WTC11 (cell line): ENCODE measurements at regions not wholly inside any gene's neighbourhood (a gene's known extent, or its start where the extent isn't known, plus 50 kb on each side); places are given as distances from the start of the nearest gene placed in this dataset.

Experiments
- ATAC-seq: fragments of 200-7000 bp; cut with Tn5 transposase; 2 replicates; pipeline ENCODE4 v1.10.0; 2021; ENCODE audit warnings: mild to moderate bottlenecking, moderate library complexity
- CTCF ChIA-PET: fragments of 300-600 bp; sonication (Branson Sonifier 250); formaldehyde crosslinking; loops from one replicate; lab custom pipeline; 2021; ENCODE audit warnings: antibody characterized with exemption; lab: Charles Lee
- POLR2A ChIA-PET: fragments of 350-600 bp; sonication (Branson Sonifier 250); formaldehyde crosslinking; loops from one replicate; lab custom pipeline; 2021; ENCODE audit warnings: antibody characterized with exemption; lab: Charles Lee
- DNase-seq: peaks from one replicate; pipeline ENCODE4 v3.0.0; 2021; ENCODE audit warnings: low spot score
- H3K27ac Mint-ChIP-seq: 2 replicates; pipeline ENCODE4 v1.8.0; 2021; ENCODE audit warnings: mixed read lengths
- H3K27me3 Mint-ChIP-seq: 2 replicates; pipeline ENCODE4 v1.8.0; 2021; ENCODE audit warnings: low read depth, mild to moderate bottlenecking, moderate library complexity, mixed read lengths
- H3K36me3 Mint-ChIP-seq: 2 replicates; pipeline ENCODE4 v1.8.0; 2021; ENCODE audit warnings: mixed read lengths
- H3K4me1 Mint-ChIP-seq: 2 replicates; pipeline ENCODE4 v1.8.0; 2022; ENCODE audit warnings: mixed read lengths
- H3K4me3 Mint-ChIP-seq: 2 replicates; pipeline ENCODE4 v1.8.0; 2021; ENCODE audit warnings: mild to moderate bottlenecking, moderate library complexity, mixed read lengths
- H3K9me3 Mint-ChIP-seq: 2 replicates; pipeline ENCODE4 v1.8.0; 2021; ENCODE audit warnings: mixed read lengths
- CREM ChIP-seq: sonication (generic); formaldehyde crosslinking; IDR thresholded peaks from 2 replicates; pipeline ENCODE4 v1.8.1; 2022; ENCODE audit warnings: mild to moderate bottlenecking, missing genetic modification reagents, moderate library complexity
- EMX1 ChIP-seq: fragments of 250-450 bp; sonication (Bioruptor Pico); IDR thresholded peaks from 2 replicates; pipeline ENCODE4 v1.8.0; 2021; ENCODE audit warnings: mild to moderate bottlenecking
- ESRRA ChIP-seq: sonication (generic); formaldehyde crosslinking; IDR thresholded peaks from 2 replicates; pipeline ENCODE4 v1.8.1; 2022; ENCODE audit warnings: mild to moderate bottlenecking, missing genetic modification reagents, borderline replicate concordance
- ETV6 ChIP-seq: sonication (generic); formaldehyde crosslinking; IDR thresholded peaks from 2 replicates; pipeline ENCODE4 v1.8.1; 2022; ENCODE audit warnings: mild to moderate bottlenecking, missing genetic modification reagents
- FOXK1 ChIP-seq: sonication (generic); formaldehyde crosslinking; IDR thresholded peaks from 2 replicates; pipeline ENCODE4 v1.8.0; 2022; ENCODE audit warnings: mild to moderate bottlenecking, moderate library complexity, missing genetic modification reagents
- FOXP1 ChIP-seq: sonication (generic); formaldehyde crosslinking; IDR thresholded peaks from 2 replicates; pipeline ENCODE4 v1.8.0; 2022; ENCODE audit warnings: missing genetic modification reagents, mild to moderate bottlenecking, moderate library complexity, borderline replicate concordance
- GRHL2 ChIP-seq: fragments of 250-450 bp; sonication (Bioruptor Pico); IDR thresholded peaks from 2 replicates; pipeline ENCODE4 v1.8.0; 2022; ENCODE audit warnings: mild to moderate bottlenecking, moderate library complexity; ENCODE audit not compliant: insufficient replicate concordance, severe bottlenecking
- SMAD3 ChIP-seq: sonication (generic); formaldehyde crosslinking; IDR thresholded peaks from 2 replicates; pipeline ENCODE4 v1.8.0; 2022; ENCODE audit warnings: missing genetic modification reagents, mild to moderate bottlenecking, borderline replicate concordance
- TF ChIP-seq, protein P1 (sequence below): fragments of 200-600 bp; IDR thresholded peaks from 2 replicates; pipeline ENCODE4 v1.8.0; 2022; ENCODE audit warnings: antibody characterized with exemption
- TF ChIP-seq, protein P2 (sequence below): fragments of 250-450 bp; sonication (Bioruptor Pico); conservative IDR thresholded peaks from 2 replicates; pipeline ENCODE4 v1.9.0; 2021; ENCODE audit warnings: mild to moderate bottlenecking
- TF ChIP-seq, protein P3 (sequence below): sonication (generic); formaldehyde crosslinking; IDR thresholded peaks from 2 replicates; pipeline ENCODE4 v1.8.1; 2022; ENCODE audit warnings: low read depth, mild to moderate bottlenecking, moderate library complexity, missing genetic modification reagents, borderline replicate concordance
- TF ChIP-seq, protein P4 (sequence below): sonication (generic); formaldehyde crosslinking; IDR thresholded peaks from 2 replicates; pipeline ENCODE4 v1.8.1; 2022; ENCODE audit warnings: mild to moderate bottlenecking, moderate library complexity, missing genetic modification reagents
- TF ChIP-seq, protein P5 (sequence below): sonication (generic); formaldehyde crosslinking; conservative IDR thresholded peaks from 2 replicates; pipeline ENCODE4 v1.8.1; 2023; ENCODE audit warnings: mild to moderate bottlenecking, low read depth, missing genetic modification reagents, moderate library complexity

DNA sequence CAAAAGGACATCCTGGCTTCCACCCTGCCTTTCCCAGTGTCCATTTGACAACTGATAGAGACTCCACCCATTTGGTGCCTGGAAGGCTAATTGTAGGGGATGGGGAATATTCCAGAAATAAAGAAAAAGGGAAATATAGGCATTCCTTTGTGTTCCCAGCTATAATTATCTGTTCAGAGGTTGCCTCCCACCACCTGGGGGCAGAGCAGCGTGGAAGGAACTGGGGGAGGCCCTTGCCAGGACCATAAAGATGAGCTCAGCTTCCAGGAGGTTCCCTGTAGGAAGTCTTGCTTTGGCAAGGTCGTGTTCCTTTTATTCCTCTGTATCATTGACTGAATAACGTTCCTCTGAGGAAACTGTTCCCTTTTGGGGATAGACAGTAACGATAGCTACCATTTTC, 214.7 kb downstream of the TFAP2C start:
- CTCF ChIA-PET: interaction anchor here (0.5 to 5.1 kb wide), 53 partner anchors 9 to 293 kb away, joined by 3 to 94 read pairs (median 4); partner anchors contain the start of gene TFAP2C
- ATAC-seq: peak; percentile 82
- TF ChIP-seq, protein P1, sequence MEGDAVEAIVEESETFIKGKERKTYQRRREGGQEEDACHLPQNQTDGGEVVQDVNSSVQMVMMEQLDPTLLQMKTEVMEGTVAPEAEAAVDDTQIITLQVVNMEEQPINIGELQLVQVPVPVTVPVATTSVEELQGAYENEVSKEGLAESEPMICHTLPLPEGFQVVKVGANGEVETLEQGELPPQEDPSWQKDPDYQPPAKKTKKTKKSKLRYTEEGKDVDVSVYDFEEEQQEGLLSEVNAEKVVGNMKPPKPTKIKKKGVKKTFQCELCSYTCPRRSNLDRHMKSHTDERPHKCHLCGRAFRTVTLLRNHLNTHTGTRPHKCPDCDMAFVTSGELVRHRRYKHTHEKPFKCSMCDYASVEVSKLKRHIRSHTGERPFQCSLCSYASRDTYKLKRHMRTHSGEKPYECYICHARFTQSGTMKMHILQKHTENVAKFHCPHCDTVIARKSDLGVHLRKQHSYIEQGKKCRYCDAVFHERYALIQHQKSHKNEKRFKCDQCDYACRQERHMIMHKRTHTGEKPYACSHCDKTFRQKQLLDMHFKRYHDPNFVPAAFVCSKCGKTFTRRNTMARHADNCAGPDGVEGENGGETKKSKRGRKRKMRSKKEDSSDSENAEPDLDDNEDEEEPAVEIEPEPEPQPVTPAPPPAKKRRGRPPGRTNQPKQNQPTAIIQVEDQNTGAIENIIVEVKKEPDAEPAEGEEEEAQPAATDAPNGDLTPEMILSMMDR: 0 out of 2 replicates have a peak, but pooled peaks have one; percentile 22
- TF ChIP-seq, protein P2, sequence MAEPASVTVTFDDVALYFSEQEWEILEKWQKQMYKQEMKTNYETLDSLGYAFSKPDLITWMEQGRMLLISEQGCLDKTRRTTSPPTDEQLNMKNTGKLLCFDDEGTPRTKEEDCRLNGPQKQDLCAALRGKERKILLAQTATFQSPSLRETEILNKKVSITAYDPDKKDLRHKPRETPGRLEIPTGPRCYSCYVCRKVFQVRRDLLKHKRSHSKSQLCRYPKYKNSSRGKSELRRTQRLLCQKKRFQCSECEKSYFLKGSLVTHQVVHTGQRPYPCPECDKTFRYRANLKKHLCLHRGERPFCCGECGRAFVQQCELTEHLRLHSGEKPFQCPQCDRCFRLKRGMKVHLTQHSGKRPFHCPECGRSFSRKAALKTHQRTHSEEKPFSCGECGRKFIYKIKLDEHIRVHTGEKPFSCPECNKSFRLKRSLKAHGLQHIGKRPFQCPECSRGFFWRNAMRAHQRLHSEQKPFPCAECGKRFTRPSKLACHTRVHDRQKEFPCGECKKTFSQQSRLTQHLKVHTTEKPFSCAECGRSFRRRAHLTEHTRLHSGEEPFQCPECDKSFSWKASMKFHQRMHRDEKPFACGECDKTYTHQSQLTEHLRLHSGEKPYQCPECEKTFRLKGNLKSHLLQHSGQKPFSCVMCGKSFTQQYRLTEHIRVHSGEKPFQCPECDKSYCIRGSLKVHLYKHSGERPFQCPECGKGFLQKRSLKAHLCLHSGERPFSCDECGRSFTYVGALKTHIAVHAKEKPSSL (CRISPR knock-in tag): no peak
- TF ChIP-seq GRHL2 (CRISPR knock-in tag) (no peak), FOXK1 (CRISPR knock-in tag) (no peak)
- TF ChIP-seq, protein P3, sequence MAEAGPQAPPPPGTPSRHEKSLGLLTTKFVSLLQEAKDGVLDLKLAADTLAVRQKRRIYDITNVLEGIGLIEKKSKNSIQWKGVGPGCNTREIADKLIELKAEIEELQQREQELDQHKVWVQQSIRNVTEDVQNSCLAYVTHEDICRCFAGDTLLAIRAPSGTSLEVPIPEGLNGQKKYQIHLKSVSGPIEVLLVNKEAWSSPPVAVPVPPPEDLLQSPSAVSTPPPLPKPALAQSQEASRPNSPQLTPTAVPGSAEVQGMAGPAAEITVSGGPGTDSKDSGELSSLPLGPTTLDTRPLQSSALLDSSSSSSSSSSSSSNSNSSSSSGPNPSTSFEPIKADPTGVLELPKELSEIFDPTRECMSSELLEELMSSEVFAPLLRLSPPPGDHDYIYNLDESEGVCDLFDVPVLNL (CRISPR knock-in tag): no peak
- TF ChIP-seq, all 79 proteins: peak for 1
- Mint-ChIP-seq H3K27me3 (peaks cover 4% of the 10 kb centered on the region; the same call in 1 of the 2 replicates), H3K4me1 (peaks cover 10% of the 10 kb centered on the region), H3K27ac (no peak overlapping the region), H3K36me3 (no peaks in the 10 kb centered on the region), H3K4me3 (no peak overlapping the region), H3K9me3 (peaks cover 6% of the 10 kb centered on the region; the same call in 1 of the 2 replicates)
- peak; percentile 52 for DNase-seq
- POLR2A ChIA-PET: interaction anchor here (0.5 to 1.4 kb wide), 3 partner anchors 14 to 108 kb away, joined by 3 to 5 read pairs (median 4); no protein-coding TSS in a partner anchor

DNA sequence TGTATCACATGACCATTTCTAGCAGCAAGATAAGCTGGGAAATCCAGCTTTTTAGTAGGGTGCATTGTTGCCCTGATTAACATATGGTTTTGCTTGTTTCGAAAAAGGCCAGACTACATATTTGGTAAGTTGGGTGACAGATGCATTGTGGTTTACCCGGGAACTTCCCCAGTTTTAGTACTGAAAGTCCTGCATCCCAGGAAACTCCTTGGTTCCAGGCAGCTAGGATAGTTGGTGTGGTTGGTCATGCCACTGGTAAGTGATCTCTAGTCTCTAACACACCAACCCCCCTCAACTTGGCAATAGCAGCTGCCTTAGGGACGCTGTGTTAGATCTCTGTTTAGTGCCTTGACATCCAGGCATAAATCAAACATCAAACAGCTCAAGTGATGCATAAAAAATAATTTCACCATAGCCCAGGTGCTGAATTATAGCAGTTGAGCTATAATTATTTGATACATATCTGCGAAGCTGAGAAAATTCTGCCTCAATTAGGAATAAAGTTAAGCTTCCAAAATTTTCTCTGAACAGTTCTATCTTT, 216.5 kb downstream of the TFAP2C start:
- Mint-ChIP-seq H3K27me3 (peaks cover 4% of the 10 kb centered on the region; the same call in 1 of the 2 replicates), H3K4me1 (peaks cover 10% of the 10 kb centered on the region), H3K9me3 (no peaks in the 10 kb centered on the region), H3K27ac (no peak overlapping the region)
- ATAC-seq: no peak
- POLR2A ChIA-PET: no interaction called here
- CTCF ChIA-PET: interaction anchor here (0.7 to 5.1 kb wide), 5 partner anchors 10 to 169 kb away, joined by 3 to 94 read pairs (median 3); no protein-coding TSS in a partner anchor
- TF ChIP-seq, protein P4, sequence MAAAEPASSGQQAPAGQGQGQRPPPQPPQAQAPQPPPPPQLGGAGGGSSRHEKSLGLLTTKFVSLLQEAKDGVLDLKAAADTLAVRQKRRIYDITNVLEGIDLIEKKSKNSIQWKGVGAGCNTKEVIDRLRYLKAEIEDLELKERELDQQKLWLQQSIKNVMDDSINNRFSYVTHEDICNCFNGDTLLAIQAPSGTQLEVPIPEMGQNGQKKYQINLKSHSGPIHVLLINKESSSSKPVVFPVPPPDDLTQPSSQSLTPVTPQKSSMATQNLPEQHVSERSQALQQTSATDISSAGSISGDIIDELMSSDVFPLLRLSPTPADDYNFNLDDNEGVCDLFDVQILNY: no peak
- no peak for TF ChIP-seq ETV6 (CRISPR knock-in tag)
- TF ChIP-seq FOXP1 (CRISPR knock-in tag): no peak
- no peak for TF ChIP-seq EMX1 (CRISPR knock-in tag)
- no peak for TF ChIP-seq ESRRA (CRISPR knock-in tag)
- TF ChIP-seq, protein P5, sequence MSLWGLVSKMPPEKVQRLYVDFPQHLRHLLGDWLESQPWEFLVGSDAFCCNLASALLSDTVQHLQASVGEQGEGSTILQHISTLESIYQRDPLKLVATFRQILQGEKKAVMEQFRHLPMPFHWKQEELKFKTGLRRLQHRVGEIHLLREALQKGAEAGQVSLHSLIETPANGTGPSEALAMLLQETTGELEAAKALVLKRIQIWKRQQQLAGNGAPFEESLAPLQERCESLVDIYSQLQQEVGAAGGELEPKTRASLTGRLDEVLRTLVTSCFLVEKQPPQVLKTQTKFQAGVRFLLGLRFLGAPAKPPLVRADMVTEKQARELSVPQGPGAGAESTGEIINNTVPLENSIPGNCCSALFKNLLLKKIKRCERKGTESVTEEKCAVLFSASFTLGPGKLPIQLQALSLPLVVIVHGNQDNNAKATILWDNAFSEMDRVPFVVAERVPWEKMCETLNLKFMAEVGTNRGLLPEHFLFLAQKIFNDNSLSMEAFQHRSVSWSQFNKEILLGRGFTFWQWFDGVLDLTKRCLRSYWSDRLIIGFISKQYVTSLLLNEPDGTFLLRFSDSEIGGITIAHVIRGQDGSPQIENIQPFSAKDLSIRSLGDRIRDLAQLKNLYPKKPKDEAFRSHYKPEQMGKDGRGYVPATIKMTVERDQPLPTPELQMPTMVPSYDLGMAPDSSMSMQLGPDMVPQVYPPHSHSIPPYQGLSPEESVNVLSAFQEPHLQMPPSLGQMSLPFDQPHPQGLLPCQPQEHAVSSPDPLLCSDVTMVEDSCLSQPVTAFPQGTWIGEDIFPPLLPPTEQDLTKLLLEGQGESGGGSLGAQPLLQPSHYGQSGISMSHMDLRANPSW (CRISPR knock-in tag): no peak
- no peak for TF ChIP-seq CREM (CRISPR knock-in tag)
- TF ChIP-seq SMAD3 (CRISPR knock-in tag): no peak
- TF ChIP-seq, all 79 proteins: peak for 0
- Mint-ChIP-seq H3K4me3 (no peak overlapping the region), H3K36me3 (no peaks in the 10 kb centered on the region)
- DNase-seq: no peak
